ENCODE measurements at regions not wholly inside any gene's neighbourhood (a gene's known extent, or its start where the extent isn't known, plus 50 kb on each side); places are given as distances from the start of the nearest gene placed in this dataset.

DNA sequence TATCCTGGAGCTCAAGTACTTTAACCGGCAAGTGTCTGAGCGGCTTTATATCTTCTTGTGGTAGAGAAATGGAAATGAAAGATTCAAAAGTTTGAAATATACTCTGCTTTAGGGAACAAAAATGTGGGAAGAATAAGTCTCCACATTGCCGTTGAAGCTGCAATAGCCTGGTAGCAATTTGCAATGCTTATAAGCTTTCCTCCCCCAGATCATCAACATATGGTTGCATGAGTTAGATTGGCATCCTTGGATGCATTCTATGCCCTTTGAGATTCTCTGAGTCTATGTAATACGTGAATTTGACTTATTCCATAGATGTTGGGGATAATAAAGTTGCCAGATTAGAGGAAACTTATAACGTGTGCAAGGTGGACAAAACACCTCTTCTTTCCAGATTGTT, 86.1 kb upstream of the KCNK1 start:
- no peak for DNase-seq (ENCODE audit: low read depth)
- no peak overlapping the region for H3K4me3 ChIP-seq (replicated peaks; ENCODE audit: low read depth, low read length)
- TF ChIP-seq, protein P1, sequence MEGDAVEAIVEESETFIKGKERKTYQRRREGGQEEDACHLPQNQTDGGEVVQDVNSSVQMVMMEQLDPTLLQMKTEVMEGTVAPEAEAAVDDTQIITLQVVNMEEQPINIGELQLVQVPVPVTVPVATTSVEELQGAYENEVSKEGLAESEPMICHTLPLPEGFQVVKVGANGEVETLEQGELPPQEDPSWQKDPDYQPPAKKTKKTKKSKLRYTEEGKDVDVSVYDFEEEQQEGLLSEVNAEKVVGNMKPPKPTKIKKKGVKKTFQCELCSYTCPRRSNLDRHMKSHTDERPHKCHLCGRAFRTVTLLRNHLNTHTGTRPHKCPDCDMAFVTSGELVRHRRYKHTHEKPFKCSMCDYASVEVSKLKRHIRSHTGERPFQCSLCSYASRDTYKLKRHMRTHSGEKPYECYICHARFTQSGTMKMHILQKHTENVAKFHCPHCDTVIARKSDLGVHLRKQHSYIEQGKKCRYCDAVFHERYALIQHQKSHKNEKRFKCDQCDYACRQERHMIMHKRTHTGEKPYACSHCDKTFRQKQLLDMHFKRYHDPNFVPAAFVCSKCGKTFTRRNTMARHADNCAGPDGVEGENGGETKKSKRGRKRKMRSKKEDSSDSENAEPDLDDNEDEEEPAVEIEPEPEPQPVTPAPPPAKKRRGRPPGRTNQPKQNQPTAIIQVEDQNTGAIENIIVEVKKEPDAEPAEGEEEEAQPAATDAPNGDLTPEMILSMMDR (IDR thresholded peaks at IDR 0.05; ENCODE audit: low read length, missing control alignments), result no peak

DNA sequence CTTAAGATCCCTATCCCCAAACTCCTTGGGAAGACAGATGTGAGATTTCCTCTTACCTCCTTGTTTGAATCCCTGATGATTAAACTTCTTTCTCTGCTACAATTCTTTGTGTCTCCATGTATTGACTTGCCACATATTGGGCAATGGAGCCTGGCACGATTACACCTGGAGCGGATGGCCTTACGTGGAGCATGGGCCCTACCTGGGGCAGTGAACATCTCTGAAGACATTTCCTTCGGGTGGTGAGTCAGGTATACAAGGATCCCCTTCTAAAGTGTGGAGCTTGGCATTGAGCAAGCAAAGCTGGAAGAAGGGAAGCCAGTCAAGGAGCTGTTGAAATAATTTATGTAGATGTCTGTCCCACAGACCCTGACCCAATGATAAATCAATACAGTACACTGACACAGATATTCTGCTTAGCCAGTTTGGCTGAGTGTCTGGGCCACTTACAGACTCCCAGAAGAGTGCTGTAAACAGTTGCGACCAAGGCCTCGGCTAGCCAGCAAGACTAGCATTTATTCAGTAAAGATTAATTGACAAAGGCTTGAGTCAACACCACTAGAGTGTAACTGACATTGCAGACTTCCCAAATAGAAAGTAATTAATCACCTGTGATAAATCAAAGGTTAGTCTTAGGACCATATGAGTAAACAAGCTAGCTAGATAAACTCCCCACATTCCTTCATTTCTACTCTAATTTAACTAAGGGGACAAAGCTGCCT, 83.1 kb upstream of the KCNK1 start:
- TF ChIP-seq, protein P1 (IDR thresholded peaks at IDR 0.05; ENCODE audit: low read length, missing control alignments), result no peak
- no peak for DNase-seq (ENCODE audit: low read depth)

DNA sequence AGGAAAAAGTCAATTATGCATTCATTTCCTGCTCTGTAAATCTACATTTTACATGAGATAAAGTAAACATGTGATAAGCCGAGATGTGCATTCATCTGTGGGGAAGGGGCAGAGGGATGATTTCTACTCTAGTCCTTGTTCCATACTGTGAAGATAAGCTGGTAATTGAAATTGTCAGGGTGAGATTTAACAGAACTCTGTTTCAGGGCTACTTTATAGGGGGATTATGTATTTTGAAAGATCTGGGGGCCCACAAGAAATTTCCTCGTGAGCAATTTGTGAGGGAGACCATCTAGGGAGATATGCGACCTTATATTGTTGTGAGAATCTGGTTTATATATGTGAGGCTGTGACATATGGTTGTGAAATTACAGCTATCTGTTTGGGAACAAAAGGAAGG, 73.1 kb upstream of the KCNK1 start:
- DNase-seq (ENCODE audit: low read depth), result no peak
- H3K4me3 ChIP-seq (replicated peaks; ENCODE audit: low read depth, low read length), result no peak overlapping the region
- TF ChIP-seq, protein P1 (IDR thresholded peaks at IDR 0.05; ENCODE audit: low read length, missing control alignments), result no peak

More for the DNA sequence above, 83.1 kb upstream of the KCNK1 start:
- H3K4me3 ChIP-seq (replicated peaks; ENCODE audit: low read depth, low read length), result no peak overlapping the region

DNA sequence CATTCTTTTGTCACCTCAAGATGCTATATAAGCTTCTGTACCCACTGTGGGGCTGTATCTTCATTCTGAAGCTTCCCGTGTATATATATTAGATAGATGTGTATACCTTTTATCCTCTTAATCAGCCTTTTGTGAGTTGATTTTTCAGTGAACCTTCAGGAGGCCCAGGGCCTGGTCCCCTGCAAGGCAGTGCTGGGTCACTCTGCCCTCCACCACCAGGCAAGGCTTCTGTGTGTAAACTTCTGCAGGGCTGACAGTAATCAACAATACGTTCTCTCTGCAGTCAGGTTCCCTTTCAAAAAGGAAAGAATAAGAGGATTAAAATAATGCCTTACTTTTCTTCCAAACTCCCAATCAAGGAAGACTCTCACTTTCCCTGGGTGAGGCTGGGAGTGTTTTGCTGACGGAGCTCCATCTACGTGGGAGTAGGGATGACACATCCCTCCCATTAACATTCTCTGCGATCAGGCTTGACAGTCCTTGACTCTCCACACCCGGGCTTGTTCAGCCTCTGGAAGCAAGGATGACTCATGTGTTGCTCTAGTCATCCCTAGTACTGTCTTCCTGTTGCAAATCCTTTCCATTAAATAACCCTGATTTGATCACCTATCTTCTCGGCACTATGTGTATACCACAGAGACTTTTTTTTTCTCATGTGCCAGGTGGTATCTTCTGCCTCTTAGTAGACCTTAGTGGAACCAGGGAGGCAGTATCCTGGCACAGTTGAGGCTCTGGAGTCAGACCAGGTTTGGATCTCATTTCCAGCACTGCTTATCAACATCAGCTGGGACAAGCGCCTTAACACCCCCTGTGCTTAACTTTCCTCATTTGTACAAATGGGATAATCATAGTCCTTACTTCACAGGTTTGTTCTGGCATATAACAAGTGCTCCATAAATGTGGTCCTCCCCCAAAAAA, 70.3 kb upstream of the KCNK1 start:
- peak; percentile 69 for DNase-seq (ENCODE audit: low read depth)
- H3K4me3 ChIP-seq (replicated peaks; ENCODE audit: low read depth, low read length), result no peak overlapping the region
- TF ChIP-seq, protein P1 (IDR thresholded peaks at IDR 0.05; ENCODE audit: low read length, missing control alignments), result no peak

DNA sequence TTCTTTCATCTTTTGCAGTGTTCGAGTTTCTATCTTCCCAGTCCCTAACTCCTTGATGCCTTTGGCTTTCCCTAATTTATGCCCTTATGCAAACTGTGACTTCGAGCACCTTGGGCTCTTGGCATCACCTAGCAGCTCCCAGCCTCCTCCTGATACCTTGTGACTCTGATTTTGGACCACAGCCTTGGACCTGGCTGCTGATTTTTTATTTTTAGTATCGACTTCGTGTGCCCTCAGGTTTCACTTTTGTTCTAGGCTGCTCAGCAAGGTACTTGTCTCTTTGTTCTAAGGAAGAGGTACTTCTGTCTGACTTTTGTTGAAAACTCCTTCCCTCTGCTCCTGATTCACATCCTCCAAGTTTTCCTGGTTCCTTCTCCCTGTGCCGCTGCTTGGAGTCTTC, 69.6 kb upstream of the KCNK1 start:
- TF ChIP-seq, protein P1 (IDR thresholded peaks at IDR 0.05; ENCODE audit: low read length, missing control alignments), result no peak
- no peak overlapping the region for H3K4me3 ChIP-seq (replicated peaks; ENCODE audit: low read depth, low read length)

DNA sequence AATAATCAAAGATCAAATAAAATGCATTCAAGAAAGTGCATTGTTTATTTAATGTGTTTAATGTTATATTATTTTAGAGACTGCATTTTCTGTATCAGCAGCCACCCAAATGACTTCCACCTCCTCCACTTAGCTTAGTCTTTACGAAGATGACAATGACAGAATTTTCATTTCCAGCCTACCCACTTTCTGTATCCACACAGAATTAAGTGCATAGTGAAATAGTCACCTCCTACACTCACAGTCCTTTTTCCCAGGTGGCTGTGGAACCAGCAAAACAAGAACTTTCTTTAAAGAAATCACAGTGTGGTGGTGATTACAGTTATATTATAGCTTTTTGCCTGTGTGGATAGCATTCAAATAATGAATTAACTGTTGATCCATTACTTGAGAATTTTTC, 66.2 kb upstream of the KCNK1 start:
- H3K4me3 ChIP-seq (replicated peaks; ENCODE audit: low read depth, low read length), result no peak overlapping the region
- TF ChIP-seq, protein P1 (IDR thresholded peaks at IDR 0.05; ENCODE audit: low read length, missing control alignments), result no peak
- no peak for DNase-seq (ENCODE audit: low read depth)

More for the DNA sequence above, 69.6 kb upstream of the KCNK1 start:
- no peak for DNase-seq (ENCODE audit: low read depth)

All from fibroblast of pulmonary artery (primary cell).